PC-3 (cell line): ENCODE measurements at regions not wholly inside any gene's neighbourhood (a gene's known extent, or its start where the extent isn't known, plus 50 kb on each side); places are given as distances from the start of the nearest gene placed in this dataset.
A peak's percentile ranks its signal among the peaks of the same experiment; 100 is the strongest.

Experiments
- ATAC-seq: fragments of 200-7000 bp; cut with Tn5 transposase; 2 replicates; pipeline ENCODE4 v1.9.1; 2020; ENCODE audit warnings: mild to moderate bottlenecking, moderate library complexity
- BruUV-seq: library from RNA; stranded (reverse); fragments of 400-500 nt; replicated peaks from 2 replicates; lab custom pipeline; 2021; lab: Mats Ljungman, UMichigan
- CTCF ChIA-PET: fragments of 300-600 bp; sonication (Branson Sonifier 250); formaldehyde crosslinking; loops from one replicate; lab custom pipeline; 2022; ENCODE audit warnings: antibody characterized with exemption; lab: Charles Lee
- POLR2A ChIA-PET: fragments of 300-600 bp; sonication (Branson Sonifier 250); formaldehyde crosslinking; loops from one replicate; lab custom pipeline; 2022; ENCODE audit warnings: antibody characterized with exemption; ENCODE audit not compliant: unreplicated experiment; lab: Charles Lee
- DNase-seq: peaks from one replicate; pipeline ENCODE4 v3.0.0-alpha.2; 2015
- H2AFZ ChIP-seq: fragments of 300-600 bp; sonication (generic); 2 replicates; pipeline ENCODE4 v1.6.0; 2016; ENCODE audit warnings: antibody characterized with exemption, low read length
- H3F3A ChIP-seq: fragments of 300-600 bp; sonication (generic); one replicate; pipeline ENCODE4 v1.6.0; 2017; ENCODE audit warnings: antibody characterized with exemption, low read length, control low read depth, mild to moderate bottlenecking; ENCODE audit not compliant: unreplicated experiment
- H3K27ac ChIP-seq: fragments of 300-600 bp; sonication (generic); 2 replicates; pipeline ENCODE4 v1.5.1; 2016; ENCODE audit warnings: mild to moderate bottlenecking, low read length
- H3K27me3 ChIP-seq: fragments of 300-600 bp; sonication (generic); 2 replicates; pipeline ENCODE4 v1.6.1; 2016; ENCODE audit warnings: low read length, mixed read lengths
- H3K36me3 ChIP-seq: fragments of 300-600 bp; sonication (generic); 2 replicates; pipeline ENCODE4 v1.6.1; 2016; ENCODE audit warnings: low read depth, mixed run types, low read length, mixed read lengths
- H3K4me1 ChIP-seq: fragments of 300-600 bp; sonication (generic); 2 replicates; pipeline ENCODE4 v1.5.1; 2016; ENCODE audit warnings: low read length; ENCODE audit not compliant: insufficient read depth
- H3K4me2 ChIP-seq: fragments of 300-600 bp; sonication (generic); 2 replicates; pipeline ENCODE4 v1.6.0; 2016; ENCODE audit warnings: low read length
- H3K4me3 ChIP-seq: fragments of 300-600 bp; sonication (generic); 2 replicates; pipeline ENCODE4 v1.5.1; 2016; ENCODE audit warnings: mild to moderate bottlenecking, low read length, mixed read lengths
- H3K79me2 ChIP-seq: fragments of 300-600 bp; sonication (generic); 2 replicates; pipeline ENCODE4 v1.6.1; 2017; ENCODE audit warnings: low read length, mixed read lengths
- H3K9ac ChIP-seq: fragments of 300-600 bp; sonication (generic); 2 replicates; pipeline ENCODE4 v1.6.0; 2016; ENCODE audit warnings: mild to moderate bottlenecking, low read length
- H3K9me2 ChIP-seq: fragments of 300-600 bp; sonication (generic); replicated peaks from 2 replicates; pipeline ENCODE4 v1.6.1; 2016; ENCODE audit warnings: mixed run types, low read length, mixed read lengths
- H3K9me3 ChIP-seq: fragments of 300-600 bp; sonication (generic); 2 replicates; pipeline ENCODE4 v1.6.1; 2016; ENCODE audit warnings: low read length, mixed read lengths
- H4K20me1 ChIP-seq: fragments of 300-600 bp; sonication (generic); 2 replicates; pipeline ENCODE4 v1.6.1; 2016; ENCODE audit warnings: low read length, mixed read lengths
- EZH2 ChIP-seq: fragments of 300-600 bp; sonication (generic); IDR thresholded peaks from one replicate; pipeline ENCODE4 v1.6.1; 2017; ENCODE audit warnings: antibody characterized with exemption, mild to moderate bottlenecking, low read length; ENCODE audit not compliant: unreplicated experiment
- EZH2phosphoT487 ChIP-seq: fragments of 300-600 bp; sonication (generic); IDR thresholded peaks from 2 replicates; pipeline ENCODE4 v1.6.1; 2018; ENCODE audit warnings: mild to moderate bottlenecking, antibody characterized with exemption, low read length, borderline replicate concordance
- intact Hi-C: fragments of 100-400 bp; cut with micrococcal nuclease; formaldehyde crosslinking; loops from 2 replicates; pipeline ENCODE4 v1.9.0; 2023
- TF ChIP-seq, protein P1 (sequence below): fragments of 300-600 bp; sonication (generic); conservative IDR thresholded peaks from 2 replicates; pipeline ENCODE4 v1.5.1; 2017; ENCODE audit warnings: antibody characterized with exemption, low read depth, mild to moderate bottlenecking, low read length

DNA sequence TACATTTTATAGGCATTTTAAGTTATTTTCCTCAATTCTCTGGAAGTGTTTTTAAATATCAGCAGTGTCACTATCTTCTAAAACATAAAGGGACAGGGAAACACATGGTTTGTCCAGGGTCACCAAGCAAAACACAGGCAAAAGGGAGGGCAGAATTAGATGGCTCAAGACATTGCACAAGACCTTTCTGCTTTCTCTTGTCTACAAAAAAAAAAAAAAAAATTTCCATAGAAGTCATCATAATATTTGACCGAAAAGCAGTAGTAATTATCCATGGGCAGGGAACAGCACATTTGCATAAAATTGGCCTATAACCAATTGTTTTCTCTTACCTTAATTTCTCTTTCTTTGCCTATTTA lies 703.1 kb upstream of the FZD8 start:
- no peaks in the 10 kb centered on the region for H4K20me1 ChIP-seq
- H2AFZ ChIP-seq: peak overlapping the region; percentile 76; the same call in 1 of the 2 replicates
- H3K27me3 ChIP-seq: no peaks in the 10 kb centered on the region
- no peaks in the 10 kb centered on the region for H3K36me3 ChIP-seq
- DNase-seq: no peak
- no peaks in the 10 kb centered on the region for H3K9me3 ChIP-seq
- intact Hi-C loops: loop anchor here (2.0 kb wide), 2 partner anchors 48 to 120 kb away; no protein-coding TSS in a partner anchor
- H3K79me2 ChIP-seq: no peaks in the 10 kb centered on the region
- 0 out of 2 replicates have a peak, but pooled peaks cover 4% of the 10 kb centered on the region for H3K9me2 ChIP-seq
- ATAC-seq: no peak
- CTCF ChIA-PET: interaction anchor here (0.6 kb wide), 1 partner anchor 120 kb away, joined by 3 read pairs; no protein-coding TSS in a partner anchor
- TF ChIP-seq EZH2: no peak
- TF ChIP-seq, protein P1, sequence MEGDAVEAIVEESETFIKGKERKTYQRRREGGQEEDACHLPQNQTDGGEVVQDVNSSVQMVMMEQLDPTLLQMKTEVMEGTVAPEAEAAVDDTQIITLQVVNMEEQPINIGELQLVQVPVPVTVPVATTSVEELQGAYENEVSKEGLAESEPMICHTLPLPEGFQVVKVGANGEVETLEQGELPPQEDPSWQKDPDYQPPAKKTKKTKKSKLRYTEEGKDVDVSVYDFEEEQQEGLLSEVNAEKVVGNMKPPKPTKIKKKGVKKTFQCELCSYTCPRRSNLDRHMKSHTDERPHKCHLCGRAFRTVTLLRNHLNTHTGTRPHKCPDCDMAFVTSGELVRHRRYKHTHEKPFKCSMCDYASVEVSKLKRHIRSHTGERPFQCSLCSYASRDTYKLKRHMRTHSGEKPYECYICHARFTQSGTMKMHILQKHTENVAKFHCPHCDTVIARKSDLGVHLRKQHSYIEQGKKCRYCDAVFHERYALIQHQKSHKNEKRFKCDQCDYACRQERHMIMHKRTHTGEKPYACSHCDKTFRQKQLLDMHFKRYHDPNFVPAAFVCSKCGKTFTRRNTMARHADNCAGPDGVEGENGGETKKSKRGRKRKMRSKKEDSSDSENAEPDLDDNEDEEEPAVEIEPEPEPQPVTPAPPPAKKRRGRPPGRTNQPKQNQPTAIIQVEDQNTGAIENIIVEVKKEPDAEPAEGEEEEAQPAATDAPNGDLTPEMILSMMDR: no peak
- TF ChIP-seq EZH2phosphoT487: no peak
- peaks cover 28% of the 10 kb centered on the region for H3K4me1 ChIP-seq
- H3K9ac ChIP-seq: no peak overlapping the region
- no peak overlapping the region for H3K4me2 ChIP-seq
- POLR2A ChIA-PET: no interaction called here
- peaks cover 3% of the 10 kb centered on the region for H3F3A ChIP-seq
- no TSS peak for BruUV-seq
- no peak overlapping the region for H3K27ac ChIP-seq
- H3K4me3 ChIP-seq: no peak overlapping the region

DNA sequence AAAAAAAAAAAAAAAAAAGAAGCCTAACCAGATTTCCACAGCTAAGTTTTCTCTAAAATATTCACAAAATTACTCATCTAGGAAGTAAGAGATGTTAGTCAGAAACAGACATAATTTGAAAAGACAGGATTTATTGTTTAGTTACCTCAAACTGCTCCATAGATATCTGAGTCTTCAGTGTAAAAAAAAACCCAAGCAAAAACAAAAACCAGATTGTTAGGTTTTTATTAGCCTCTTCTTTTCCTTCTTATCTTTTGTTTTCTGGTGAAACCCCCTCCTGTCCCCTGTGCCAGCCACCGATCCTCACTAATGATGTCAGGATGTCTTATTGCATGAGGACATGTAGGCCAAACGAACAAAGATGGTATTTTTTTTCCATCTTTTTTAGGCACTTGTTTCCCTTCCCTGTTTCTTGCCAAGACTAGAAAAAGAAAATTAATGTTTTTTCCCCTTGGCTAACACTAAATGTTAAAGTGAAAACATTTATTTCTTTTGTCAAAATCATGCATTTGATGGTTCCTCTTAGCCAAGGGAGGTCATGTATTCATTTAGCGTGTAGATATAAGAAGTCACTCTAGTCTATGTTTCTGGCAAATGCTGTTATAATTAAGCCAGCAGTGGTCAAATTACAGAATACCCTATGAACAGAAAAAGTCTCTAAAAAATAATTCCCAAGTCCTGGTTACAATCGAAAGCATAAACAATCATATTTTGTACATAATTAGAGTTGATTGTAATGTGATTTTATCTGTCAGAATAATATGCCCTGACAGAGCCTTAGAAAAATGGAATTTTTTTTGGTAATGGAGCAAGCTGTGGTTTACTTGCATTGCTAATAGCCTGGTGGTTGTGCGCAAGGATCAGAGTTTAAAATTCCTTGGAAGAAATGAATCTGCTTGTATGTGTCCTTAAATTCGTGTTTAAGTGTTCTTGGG lies 702.4 kb upstream of the FZD8 start:
- Histone ChIP-seq H3K4me2 (peak overlapping the region; percentile 53), H3K4me3 (0 out of 2 replicates have a peak overlapping the region, but pooled peaks have one; percentile 2), H3K9me3 (no peaks in the 10 kb centered on the region), H3K9me2 (0 out of 2 replicates have a peak, but pooled peaks cover 4% of the 10 kb centered on the region), H3K9ac (peak overlapping the region; percentile 23), H3K36me3 (no peaks in the 10 kb centered on the region), H3K27me3 (no peaks in the 10 kb centered on the region), H3K4me1 (peaks cover 28% of the 10 kb centered on the region), H3K27ac (peak overlapping the region; percentile 76), H3F3A (peaks cover 3% of the 10 kb centered on the region), H3K79me2 (no peaks in the 10 kb centered on the region), H4K20me1 (no peaks in the 10 kb centered on the region), H2AFZ (peak overlapping the region; percentile 76)
- ATAC-seq: peak; percentile 88
- intact Hi-C loops: loop anchor here (2.0 to 5.0 kb wide), 3 partner anchors 48 to 188 kb away; no protein-coding TSS in a partner anchor
- no peak for TF ChIP-seq EZH2phosphoT487
- no peak for TF ChIP-seq EZH2
- TF ChIP-seq, protein P1: no peak
- ChIA-PET CTCF (interaction anchor here (0.6 kb wide), 2 partner anchors 53 to 711 kb away, joined by 3 to 4 read pairs; no protein-coding TSS in a partner anchor), POLR2A (no interaction called here)
- DNase-seq: peak; percentile 91
- no TSS peak for BruUV-seq
